IMR-90 (cell line): ENCODE measurements at regions not wholly inside any gene's neighbourhood (a gene's known extent, or its start where the extent isn't known, plus 50 kb on each side); places are given as distances from the start of the nearest gene placed in this dataset.

Experiments used
- ATAC-seq: fragments of 200-7000 bp; cut with Tn5 transposase; 2 replicates; pipeline ENCODE4 v1.9.1; 2020; ENCODE audit warnings: low read depth, mild to moderate bottlenecking, moderate library complexity
- BruUV-seq: library from RNA; stranded (reverse); fragments of 400-500 nt; replicated peaks from 2 replicates; lab custom pipeline; 2021; lab: Mats Ljungman, UMichigan
- CTCF ChIA-PET: fragments of 300-600 bp; formaldehyde crosslinking; extraction: SDS; loops from one replicate; lab custom pipeline; 2021; ENCODE audit warnings: antibody characterized with exemption; lab: Yijun Ruan, JAX
- POLR2A ChIA-PET: fragments of 300-600 bp; sonication (Branson Sonifier 250); formaldehyde crosslinking; loops from one replicate; lab custom pipeline; 2022; ENCODE audit warnings: antibody characterized with exemption; ENCODE audit not compliant: unreplicated experiment; lab: Charles Lee
- DNase-seq: peaks from one replicate; pipeline ENCODE4 v3.0.0; 2013
- H2AFZ ChIP-seq: replicated peaks from 2 replicates; pipeline ENCODE3; 2013; ENCODE audit warnings: low read length, mild to moderate bottlenecking; ENCODE audit not compliant: poor library complexity
- H2AK5ac ChIP-seq: 2 replicates; pipeline ENCODE4 v1.6.1; 2013; ENCODE audit warnings: low read depth, low read length, inconsistent platforms
- H2AK9ac ChIP-seq: replicated peaks from 2 replicates; pipeline ENCODE3; 2013; ENCODE audit warnings: mild to moderate bottlenecking, low read depth, low read length, moderate library complexity; ENCODE audit not compliant: poor library complexity
- H2BK120ac ChIP-seq: 2 replicates; pipeline ENCODE4 v1.6.1; 2013; ENCODE audit warnings: low read depth, low read length, inconsistent platforms
- H2BK15ac ChIP-seq: 3 replicates; pipeline ENCODE4 v1.6.1; 2013; ENCODE audit warnings: low read depth, low read length, inconsistent platforms
- H2BK20ac ChIP-seq: 2 replicates; pipeline ENCODE4 v1.6.1; 2013; ENCODE audit warnings: low read depth, mild to moderate bottlenecking, inconsistent platforms, low read length, moderate library complexity
- H2BK5ac ChIP-seq: 2 replicates; pipeline ENCODE4 v1.6.1; 2013; ENCODE audit warnings: mild to moderate bottlenecking, low read depth, low read length, inconsistent platforms; ENCODE audit not compliant: poor library complexity, severe bottlenecking
- H3K14ac ChIP-seq: replicated peaks from 2 replicates; pipeline ENCODE4 v1.6.1; 2013; ENCODE audit warnings: low read depth, low read length, inconsistent platforms
- H3K18ac ChIP-seq: 2 replicates; pipeline ENCODE4 v1.6.1; 2013; ENCODE audit warnings: low read depth, low read length, control low read depth
- H3K23ac ChIP-seq: 2 replicates; pipeline ENCODE4 v1.6.1; 2013; ENCODE audit warnings: low read depth, low read length, inconsistent platforms
- H3K27ac ChIP-seq: 2 replicates; pipeline ENCODE4 v1.5.1; 2013; ENCODE audit warnings: mild to moderate bottlenecking, control low read depth, low read length; ENCODE audit not compliant: insufficient read depth
- H3K27me3 ChIP-seq: 2 replicates; pipeline ENCODE4 v1.6.1; 2013; ENCODE audit warnings: low read length; ENCODE audit not compliant: control insufficient read depth, insufficient read depth
- H3K36me3 ChIP-seq: 2 replicates; pipeline ENCODE4 v1.6.1; 2013; ENCODE audit warnings: low read length, mixed read lengths; ENCODE audit not compliant: control insufficient read depth, insufficient read depth
- H3K4ac ChIP-seq: 2 replicates; pipeline ENCODE4 v1.6.1; 2013; ENCODE audit warnings: low read depth, low read length, inconsistent platforms
- H3K4me1 ChIP-seq: 2 replicates; pipeline ENCODE4 v1.6.1; 2013; ENCODE audit warnings: low read length, mixed read lengths; ENCODE audit not compliant: control insufficient read depth, insufficient read depth
- H3K4me2 ChIP-seq: 2 replicates; pipeline ENCODE4 v1.6.1; 2013; ENCODE audit warnings: low read depth, mild to moderate bottlenecking, control low read depth, low read length, moderate library complexity
- H3K4me3 ChIP-seq: 2 replicates; pipeline ENCODE4 v1.5.1; 2013; ENCODE audit warnings: low read depth, mild to moderate bottlenecking, control low read depth, low read length, moderate library complexity; ENCODE audit not compliant: insufficient read depth
- H3K56ac ChIP-seq: 2 replicates; pipeline ENCODE4 v1.6.1; 2013; ENCODE audit warnings: low read length, inconsistent platforms; ENCODE audit not compliant: insufficient read depth; ENCODE audit errors: extremely low read depth
- H3K79me1 ChIP-seq, 2 experiments: 2 replicates each; pipeline ENCODE4 v1.6.1; 2013; ENCODE audit warnings: low read length in 2 of 2, inconsistent platforms in 1 of 2, low read depth in 1 of 2
- H3K9ac ChIP-seq: 2 replicates; pipeline ENCODE4 v1.6.1; 2013; ENCODE audit warnings: low read depth, low read length, control low read depth
- H3K9me1 ChIP-seq: 2 replicates; pipeline ENCODE4 v1.6.1; 2013; ENCODE audit warnings: low read length, inconsistent platforms; ENCODE audit not compliant: insufficient read depth
- H3K9me3 ChIP-seq: 2 replicates; pipeline ENCODE4 v1.6.1; 2013; ENCODE audit warnings: low read length; ENCODE audit not compliant: control insufficient read depth, insufficient read depth
- H4K20me1 ChIP-seq: 2 replicates; pipeline ENCODE4 v1.6.1; 2013; ENCODE audit warnings: low read length, inconsistent platforms; ENCODE audit not compliant: insufficient read depth
- H4K5ac ChIP-seq: 2 replicates; pipeline ENCODE4 v1.6.1; 2013; ENCODE audit warnings: mild to moderate bottlenecking, low read depth, low read length, control low read depth
- H4K8ac ChIP-seq, 2 experiments: 2 replicates each; pipeline ENCODE4 v1.6.1; 2013; ENCODE audit warnings: low read depth in 2 of 2, low read length in 2 of 2, control low read depth in 1 of 2, inconsistent platforms in 1 of 2
- H4K91ac ChIP-seq: 2 replicates; pipeline ENCODE4 v1.6.1; 2013; ENCODE audit warnings: low read depth, low read length, inconsistent platforms; ENCODE audit not compliant: insufficient read depth
- BHLHE40 ChIP-seq: fragments of 150-350 bp; IDR thresholded peaks from 2 replicates; pipeline ENCODE4 v1.6.1; 2016; ENCODE audit warnings: mild to moderate bottlenecking, low read depth, low read length
- CEBPB ChIP-seq: IDR thresholded peaks from 2 replicates; pipeline ENCODE4 v1.6.1; 2012; ENCODE audit warnings: low read depth, low read length, improper control_type of control experiment
- NFE2L2 ChIP-seq: fragments of 150-350 bp; IDR thresholded peaks from 2 replicates; pipeline ENCODE4 v1.6.1; 2016; ENCODE audit warnings: low read depth, mild to moderate bottlenecking, low read length
- RFX5 ChIP-seq: IDR thresholded peaks from 2 replicates; pipeline ENCODE4 v1.8.0; 2012; ENCODE audit warnings: low read depth, mild to moderate bottlenecking, low read length, moderate library complexity
- USF2 ChIP-seq: fragments of 150-350 bp; IDR thresholded peaks from 2 replicates; pipeline ENCODE4 v1.6.1; 2017; ENCODE audit warnings: mild to moderate bottlenecking, antibody characterized with exemption, low read length, low read depth
- WGBS, 2 experiments: methylation state at CpG; one replicate each; pipeline versions ENCODE4 v1.1.5 to v1.1.7; 2013; ENCODE audit warnings: missing lambda C conversion rate in 2 of 2; ENCODE audit not compliant: insufficient read length in 1 of 2; ENCODE audit errors: extremely low coverage in 2 of 2; 5-methylcytosine and 5-hydroxymethylcytosine counted together
- dilution Hi-C: fragments of 300-500 bp; cut with HindIII; formaldehyde crosslinking; loops from one replicate; pipeline ENCODE4 v1.14.3; 2018; ENCODE audit warnings: low sequenced_read_pairs; ENCODE audit not compliant: unreplicated experiment
- in situ Hi-C: fragments of 300-500 bp; cut with MboI; formaldehyde crosslinking; loops from 3 replicates; pipeline ENCODE4 v1.14.3; 2019; ENCODE audit warnings: low sequenced_read_pairs, inconsistent platforms, mixed read lengths
- intact Hi-C: fragments of 100-400 bp; cut with micrococcal nuclease; formaldehyde crosslinking; loops from 2 replicates; pipeline ENCODE4 v1.10.0; 2022

- Histone ChIP-seq H2AK5ac (no peak overlapping the region), H3K56ac (no peak overlapping the region), H2BK15ac (no peak overlapping the region), H2BK5ac (no peak overlapping the region), H3K14ac (no peak overlapping the region), H3K79me1 (no peaks in the 10 kb centered on the region), H2AFZ (no peak overlapping the region), H3K9me1 (no peaks in the 10 kb centered on the region), H3K36me3 (no peaks in the 10 kb centered on the region), H3K18ac (no peak overlapping the region), H3K27me3 (no peaks in the 10 kb centered on the region), H3K9me3 (peaks cover 9% of the 10 kb centered on the region), H3K4me1 (no peaks in the 10 kb centered on the region), H3K9ac (no peak overlapping the region), H2BK120ac (no peak overlapping the region), H4K20me1 (no peaks in the 10 kb centered on the region), H2AK9ac (no peak overlapping the region), H2BK20ac (no peak overlapping the region), H3K27ac (no peak overlapping the region), H4K5ac (no peak overlapping the region), H3K4me2 (no peak overlapping the region), H3K4ac (no peak overlapping the region), H4K8ac (no peak overlapping the region), H3K4me3 (no peak overlapping the region), H4K91ac (no peak overlapping the region), H3K23ac (no peak overlapping the region)
- CTCF ChIA-PET: no interaction called here
- intact Hi-C loops: no loop called here
- POLR2A ChIA-PET: no interaction called here
- no TSS peak for BruUV-seq
- dilution Hi-C loops: no loop called here
- in situ Hi-C loops: no loop called here
- ATAC-seq (no peak), DNase-seq (no peak)
- WGBS, 2 experiments: no CpG with 5 or more reads among the region's 1 CpG
- TF ChIP-seq USF2 (no peak), RFX5 (no peak), NFE2L2 (no peak), CEBPB (no peak), BHLHE40 (no peak)
Measured at GRCh38 chr11:107123022-107123421, 104.7 kb upstream of the GUCY1A2 start.
